HG03135 (cell line): ENCODE measurements at regions not wholly inside any gene's neighbourhood (a gene's known extent, or its start where the extent isn't known, plus 50 kb on each side); places are given as distances from the start of the nearest gene placed in this dataset.
"Not testable (repeated sequence)": the region's sequence is repeated elsewhere in the genome, so short reads cannot be mapped to it uniquely, and the experiment has no call there.

Experiments used
- ATAC-seq: cut with Tn5 transposase; IDR thresholded peaks from one replicate; pipeline ENCODE4 v1.9.1; 2021; ENCODE audit warnings: mild to moderate bottlenecking, moderate library complexity; ENCODE audit not compliant: unreplicated experiment

- no peak for ATAC-seq
Measured at GRCh38 chr2:185984670-185985069, 246.1 kb downstream of the FSIP2 start.

- ATAC-seq, result not testable (repeated sequence)
Measured at GRCh38 chr2:185988907-185989306, 250.3 kb downstream of the FSIP2 start.

GRCh38 chr2:185990861-185991525, 252.4 kb downstream of the FSIP2 start:
- ATAC-seq, result no peak

GRCh38 chr2:185998562-185999070, 260.0 kb downstream of the FSIP2 start:
- no peak for ATAC-seq

- ATAC-seq, result no peak
Measured at GRCh38 chr2:186009341-186009740, 270.7 kb downstream of the FSIP2 start.

- no peak for ATAC-seq
Measured at GRCh38 chr2:186017278-186017677, 278.7 kb downstream of the FSIP2 start.

- no peak for ATAC-seq
Measured at GRCh38 chr2:186024921-186025320, 286.3 kb downstream of the FSIP2 start.

GRCh38 chr2:186027922-186028321, 289.3 kb downstream of the FSIP2 start:
- ATAC-seq, result no peak

GRCh38 chr2:186031229-186031628, 292.6 kb downstream of the FSIP2 start:
- ATAC-seq, result no peak

GRCh38 chr2:186032102-186032738, 293.6 kb downstream of the FSIP2 start:
- no peak for ATAC-seq

- no peak for ATAC-seq
Measured at GRCh38 chr2:186032930-186033329, 294.3 kb downstream of the FSIP2 start.

GRCh38 chr2:186033541-186033940, 294.9 kb downstream of the FSIP2 start:
- no peak for ATAC-seq

- no peak for ATAC-seq
Measured at GRCh38 chr2:186036862-186037449, 298.4 kb downstream of the FSIP2 start.

GRCh38 chr2:186042207-186043028, 303.8 kb downstream of the FSIP2 start:
- ATAC-seq, result no peak

GRCh38 chr2:186044761-186045160, 306.2 kb downstream of the FSIP2 start:
- no peak for ATAC-seq

- ATAC-seq, result no peak
Measured at GRCh38 chr2:186052930-186053329, 314.3 kb downstream of the FSIP2 start.

GRCh38 chr2:186058614-186059013, 320.0 kb downstream of the FSIP2 start:
- no peak for ATAC-seq

GRCh38 chr2:186059096-186059495, 320.5 kb downstream of the FSIP2 start:
- ATAC-seq, result no peak

GRCh38 chr2:186060744-186061440, 322.3 kb downstream of the FSIP2 start:
- ATAC-seq, result no peak

- no peak for ATAC-seq
Measured at GRCh38 chr2:186064507-186064906, 325.9 kb downstream of the FSIP2 start.

GRCh38 chr2:186065491-186065890, 326.9 kb downstream of the FSIP2 start:
- ATAC-seq, result no peak
